ENCODE measurements at regions not wholly inside any gene's neighbourhood (a gene's known extent, or its start where the extent isn't known, plus 50 kb on each side); places are given as distances from the start of the nearest gene placed in this dataset.

GRCh38 chr5:29414681-29415080 lies 1778.8 kb upstream of the CDH6 start:
- TF ChIP-seq, protein P1, sequence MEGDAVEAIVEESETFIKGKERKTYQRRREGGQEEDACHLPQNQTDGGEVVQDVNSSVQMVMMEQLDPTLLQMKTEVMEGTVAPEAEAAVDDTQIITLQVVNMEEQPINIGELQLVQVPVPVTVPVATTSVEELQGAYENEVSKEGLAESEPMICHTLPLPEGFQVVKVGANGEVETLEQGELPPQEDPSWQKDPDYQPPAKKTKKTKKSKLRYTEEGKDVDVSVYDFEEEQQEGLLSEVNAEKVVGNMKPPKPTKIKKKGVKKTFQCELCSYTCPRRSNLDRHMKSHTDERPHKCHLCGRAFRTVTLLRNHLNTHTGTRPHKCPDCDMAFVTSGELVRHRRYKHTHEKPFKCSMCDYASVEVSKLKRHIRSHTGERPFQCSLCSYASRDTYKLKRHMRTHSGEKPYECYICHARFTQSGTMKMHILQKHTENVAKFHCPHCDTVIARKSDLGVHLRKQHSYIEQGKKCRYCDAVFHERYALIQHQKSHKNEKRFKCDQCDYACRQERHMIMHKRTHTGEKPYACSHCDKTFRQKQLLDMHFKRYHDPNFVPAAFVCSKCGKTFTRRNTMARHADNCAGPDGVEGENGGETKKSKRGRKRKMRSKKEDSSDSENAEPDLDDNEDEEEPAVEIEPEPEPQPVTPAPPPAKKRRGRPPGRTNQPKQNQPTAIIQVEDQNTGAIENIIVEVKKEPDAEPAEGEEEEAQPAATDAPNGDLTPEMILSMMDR (IDR thresholded peaks at IDR 0.05), result no peak
- TF ChIP-seq POLR2A (IDR thresholded peaks at IDR 0.05), result no peak
